Skin of body (tissue), 1 donor: ENCODE measurements at regions not wholly inside any gene's neighbourhood (a gene's known extent, or its start where the extent isn't known, plus 50 kb on each side); places are given as distances from the start of the nearest gene placed in this dataset.

Experiments
- DNase-seq: peaks from one replicate; lab custom pipeline; 2025; lab: John Stamatoyannopoulos, UW

DNA sequence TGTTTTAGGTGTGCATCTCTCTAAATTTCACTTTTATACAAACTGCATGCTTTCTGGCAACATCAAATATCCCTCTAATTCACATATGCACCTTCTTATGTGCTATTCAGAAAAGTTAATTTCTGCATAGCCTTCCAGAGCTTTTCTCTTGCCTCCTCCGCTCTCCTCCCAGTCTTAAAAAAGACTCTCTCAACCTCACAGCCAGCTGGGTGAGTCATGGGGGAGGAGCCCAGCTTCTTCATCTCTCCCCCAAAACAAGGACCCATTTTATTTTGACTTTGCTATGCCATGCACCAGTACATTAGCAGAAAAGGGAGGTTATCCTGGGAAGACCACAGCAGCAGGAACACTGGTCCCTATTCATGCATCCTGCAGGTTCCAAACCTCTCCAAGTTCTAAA lies 234.4 kb downstream of the KCNA4 start:
- no peak for DNase-seq

DNA sequence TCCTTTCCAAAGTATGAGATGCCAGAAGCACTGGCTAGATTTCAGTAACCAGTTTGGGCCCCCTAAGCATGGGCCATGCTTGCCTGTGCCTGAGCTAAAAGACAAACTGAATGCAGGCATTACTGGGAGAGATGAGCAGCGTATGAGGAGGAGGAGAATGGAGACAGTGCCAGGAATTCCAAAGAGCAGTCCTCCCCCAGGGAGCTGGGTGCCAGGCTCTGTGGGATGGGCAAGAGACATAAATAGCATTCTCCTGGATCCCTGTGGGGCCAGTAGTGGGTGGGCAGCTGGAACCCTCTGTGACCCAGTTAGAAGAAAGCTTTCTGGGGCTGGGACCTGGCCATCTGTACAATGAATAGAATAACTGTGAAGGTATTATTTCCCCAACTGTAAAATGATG lies 235.6 kb downstream of the KCNA4 start:
- DNase-seq = no peak

GRCh38 chr11:29780756-29781155 lies 236.1 kb downstream of the KCNA4 start:
- no peak for DNase-seq

GRCh38 chr11:29773656-29774264 lies 243.1 kb downstream of the KCNA4 start:
- no peak for DNase-seq

- DNase-seq = no peak
These were observed 260.0 kb downstream of the KCNA4 start for GRCh38 chr11:29756871-29757270.

DNA sequence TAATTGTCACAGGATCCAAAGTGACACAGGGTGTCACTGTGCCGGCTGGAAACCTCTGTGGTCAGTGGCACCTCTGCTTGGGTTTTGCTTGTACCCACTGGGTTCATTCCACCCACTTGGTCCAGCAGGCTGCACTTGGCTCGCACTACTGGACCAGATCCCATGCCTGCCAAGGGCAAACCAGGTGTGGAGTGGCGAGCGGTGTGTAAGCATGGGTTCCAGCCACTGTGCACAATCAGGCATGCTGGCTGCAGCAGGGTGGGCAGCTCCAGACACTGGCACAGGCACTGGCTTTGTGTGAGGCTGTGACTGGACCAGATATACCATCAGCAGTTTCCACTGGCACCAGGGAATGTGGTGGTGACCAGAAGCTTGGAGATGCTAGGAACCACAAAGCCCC lies 261.4 kb downstream of the KCNA4 start:
- no peak for DNase-seq

- no peak for DNase-seq
These were observed 265.2 kb downstream of the KCNA4 start for GRCh38 chr11:29751618-29752017.

GRCh38 chr11:29750392-29750791 lies 266.4 kb downstream of the KCNA4 start:
- DNase-seq = no peak

- no peak for DNase-seq
These were observed 282.5 kb downstream of the KCNA4 start for GRCh38 chr11:29734287-29734686.

DNA sequence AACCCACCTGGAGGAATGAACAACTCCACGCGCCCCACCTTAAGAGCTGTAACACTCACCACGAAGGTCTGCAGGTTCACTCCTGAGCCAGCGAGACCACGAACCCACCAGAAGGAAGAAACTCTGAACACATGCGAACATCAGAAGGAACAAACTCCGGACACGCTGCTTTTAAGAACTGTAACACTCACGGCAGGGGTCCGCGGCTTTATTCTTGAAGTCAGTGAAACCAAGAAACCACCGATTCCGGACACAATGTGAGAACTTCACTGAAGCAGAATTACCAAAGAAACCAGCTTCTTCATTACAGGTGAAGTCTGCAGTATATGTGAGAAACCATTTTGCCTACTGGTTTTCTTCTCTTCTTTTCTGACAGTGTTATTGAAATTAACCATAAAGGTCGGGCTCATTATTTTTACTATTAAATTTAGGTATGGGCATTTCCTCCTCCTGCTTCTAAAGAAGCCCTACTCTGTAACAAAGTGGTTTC lies 303.0 kb downstream of the KCNA4 start:
- DNase-seq = no peak

- no peak for DNase-seq
These were observed 304.2 kb downstream of the KCNA4 start for GRCh38 chr11:29712616-29713015.

- DNase-seq = no peak
These were observed 308.9 kb downstream of the KCNA4 start for GRCh38 chr11:29707924-29708323.

- no peak for DNase-seq
These were observed 331.5 kb downstream of the KCNA4 start for GRCh38 chr11:29685361-29685760.

GRCh38 chr11:29682856-29683255 lies 334.0 kb downstream of the KCNA4 start:
- peak; percentile 33 for DNase-seq

- no peak for DNase-seq
These were observed 336.8 kb downstream of the KCNA4 start for GRCh38 chr11:29679996-29680395.

DNA sequence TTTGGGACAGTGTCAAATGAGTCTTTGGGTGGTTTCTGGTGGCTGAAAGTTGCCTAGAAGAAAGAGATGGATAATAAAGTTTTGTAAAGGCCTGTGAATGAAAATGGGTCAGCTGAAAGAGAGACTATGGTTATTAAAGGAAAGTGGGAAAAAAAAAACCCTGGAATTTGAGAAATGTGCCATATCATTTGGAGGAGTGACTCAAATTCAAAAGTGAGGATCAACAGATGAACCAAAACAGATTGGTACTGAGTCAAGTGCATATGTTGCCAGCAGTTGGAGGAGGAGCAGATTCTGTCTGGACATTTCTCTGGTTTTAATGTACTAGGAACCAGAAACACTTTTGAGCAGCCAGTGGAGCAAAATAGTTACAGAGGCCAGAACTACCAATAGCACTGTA lies 339.8 kb downstream of the KCNA4 start:
- DNase-seq = no peak

- no peak for DNase-seq
These were observed 347.5 kb downstream of the KCNA4 start for GRCh38 chr11:29669310-29669709.

DNA sequence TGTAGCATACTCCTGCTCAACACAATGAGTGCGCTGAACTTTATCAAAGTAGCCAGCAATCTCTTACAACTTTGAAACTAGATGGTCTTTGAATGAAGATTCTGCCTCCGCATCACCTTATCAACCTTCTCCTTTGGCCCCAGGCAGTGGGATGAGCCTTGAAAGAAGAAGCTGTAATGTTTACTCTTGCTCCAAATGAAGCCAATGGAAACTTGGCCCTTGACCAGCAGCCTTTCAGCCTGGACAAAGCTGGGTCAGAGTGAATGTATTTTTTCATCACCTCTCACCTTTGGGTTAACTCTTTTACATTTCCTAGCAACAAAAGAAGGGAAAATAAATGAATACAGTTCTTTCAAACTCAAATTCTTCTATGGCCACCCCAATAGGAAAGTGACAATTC lies 359.1 kb downstream of the KCNA4 start:
- no peak for DNase-seq

DNA sequence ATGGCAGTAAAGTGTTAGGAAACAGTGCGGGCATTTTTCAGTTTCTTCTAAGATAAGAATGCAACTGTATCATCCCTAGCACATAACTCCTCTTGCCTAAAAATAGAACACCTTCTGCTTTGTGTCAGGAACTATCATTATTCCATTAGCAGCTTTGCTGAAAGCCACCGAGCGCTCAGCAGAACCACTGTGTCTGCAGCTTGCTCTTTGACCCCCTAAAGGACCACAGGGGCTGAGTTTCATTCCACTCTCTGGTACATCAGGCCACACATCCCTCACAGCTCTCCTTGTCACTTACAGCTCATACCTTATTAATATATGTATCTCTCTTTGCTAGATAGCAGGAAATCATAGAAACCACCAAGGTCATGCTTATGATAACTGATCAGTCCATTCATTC lies 360.2 kb downstream of the KCNA4 start:
- no peak for DNase-seq

DNA sequence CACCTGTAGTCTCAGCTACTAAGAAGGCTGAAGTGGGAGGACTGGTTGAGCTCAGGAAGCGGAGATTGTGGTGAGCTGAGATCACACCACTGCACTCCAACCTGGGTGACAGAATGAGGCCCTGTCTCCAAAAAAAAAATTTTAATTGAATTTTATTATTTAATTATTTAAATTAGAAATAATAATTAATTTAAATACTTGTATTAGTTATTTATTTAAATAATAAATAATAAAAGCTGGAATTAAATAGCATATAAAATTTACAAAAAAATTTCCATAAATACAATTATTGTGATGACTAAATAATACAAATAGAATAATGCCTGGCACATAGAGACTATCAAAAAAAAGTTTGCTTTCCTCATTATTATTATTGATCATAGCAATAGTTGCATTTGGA lies 371.5 kb downstream of the KCNA4 start:
- no peak for DNase-seq

- no peak for DNase-seq
These were observed 375.6 kb downstream of the KCNA4 start for GRCh38 chr11:29641201-29641600.

DNA sequence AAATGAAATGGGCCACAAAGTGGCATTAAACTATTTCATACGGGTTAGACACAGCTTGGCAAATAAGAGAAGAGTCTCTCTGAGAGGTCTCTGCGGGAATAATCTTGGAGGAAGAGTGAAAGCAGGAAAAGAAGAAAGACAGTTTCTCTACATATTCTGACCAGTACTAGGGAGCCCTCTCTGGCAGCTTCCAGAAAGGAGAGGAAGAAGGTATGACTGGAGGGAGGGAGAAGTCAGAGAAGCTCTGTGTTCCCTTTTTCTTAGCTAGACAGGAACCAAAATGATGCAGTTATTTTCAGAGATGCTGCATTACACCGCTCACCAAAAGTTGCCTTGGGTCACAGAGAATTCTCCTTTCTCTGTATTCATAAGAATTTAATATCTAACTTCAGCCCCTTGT lies 382.1 kb downstream of the KCNA4 start:
- no peak for DNase-seq

GRCh38 chr11:29634244-29634643 lies 382.6 kb downstream of the KCNA4 start:
- no peak for DNase-seq

DNA sequence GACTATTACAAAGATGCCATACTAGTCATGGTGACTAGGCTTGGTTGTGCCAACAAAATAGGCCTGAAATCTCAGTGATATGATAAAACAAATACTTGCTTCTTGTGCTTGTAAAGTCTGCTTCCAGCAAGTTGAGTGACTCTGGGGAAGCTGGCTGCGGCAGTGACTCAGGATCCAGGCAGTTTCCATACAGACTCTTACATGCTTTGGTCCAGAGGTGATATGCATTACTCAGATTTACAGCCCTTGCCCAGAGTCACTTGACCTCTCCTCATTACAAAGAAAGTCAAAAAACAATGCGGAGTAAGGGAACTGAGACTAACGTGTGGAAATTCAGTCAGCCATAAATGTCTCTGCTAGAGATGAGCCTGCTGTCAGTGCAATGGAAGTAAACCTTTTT lies 387.5 kb downstream of the KCNA4 start:
- no peak for DNase-seq
